Spleen (tissue), 11 donors: ENCODE measurements at regions not wholly inside any gene's neighbourhood (a gene's known extent, or its start where the extent isn't known, plus 50 kb on each side); places are given as distances from the start of the nearest gene placed in this dataset.

Source experiments
- DNase-seq: peaks from one replicate; pipeline ENCODE4 v3.0.0-alpha.2; 2020
- H3K27ac ChIP-seq, 8 donors: fragments of 200-600 bp; sonication (generic) in 7 of 8; 1 replicate in 4 of 8; 2 replicates in 4 of 8; pipeline versions ENCODE4 v1.5.0 to v1.8.0; 2016 to 2021; ENCODE audit warnings: inconsistent platforms in 4 of 8, mild to moderate bottlenecking in 4 of 8, moderate library complexity in 1 of 8
- H3K27me3 ChIP-seq, 7 donors: fragments of 200-600 bp; sonication (generic) in 6 of 7; replicated peaks in 1 of 7; 1 replicate in 4 of 7; 2 replicates in 3 of 7; pipeline versions ENCODE4 v1.5.0 to v1.8.0; 2016 to 2021; ENCODE audit warnings: inconsistent platforms in 3 of 7, mild to moderate bottlenecking in 1 of 7
- H3K36me3 ChIP-seq, 6 donors: fragments of 200-600 bp; sonication (generic) in 5 of 6; 1 replicate in 4 of 6; 2 replicates in 2 of 6; pipeline versions ENCODE4 v1.5.0 to v1.8.0; 2016 to 2021; ENCODE audit warnings: inconsistent platforms in 2 of 6
- H3K4me1 ChIP-seq, 6 donors: fragments of 200-600 bp; sonication (generic) in 5 of 6; 1 replicate in 3 of 6; 2 replicates in 3 of 6; pipeline versions ENCODE4 v1.5.0 to v1.8.0; 2016 to 2021; ENCODE audit warnings: inconsistent platforms in 3 of 6
- H3K4me3 ChIP-seq, 8 donors: fragments of 200-600 bp; sonication (generic) in 7 of 8; 1 replicate in 4 of 8; 2 replicates in 4 of 8; pipeline versions ENCODE4 v1.5.0 to v1.8.0; 2016 to 2021; ENCODE audit warnings: inconsistent platforms in 4 of 8, mild to moderate bottlenecking in 4 of 8, moderate library complexity in 2 of 8
- H3K9me3 ChIP-seq, 8 donors: fragments of 200-600 bp; sonication (generic) in 7 of 8; 1 replicate in 4 of 8; 2 replicates in 4 of 8; pipeline versions ENCODE4 v1.5.0 to v1.8.0; 2016 to 2021; ENCODE audit warnings: inconsistent platforms in 4 of 8
- CTCF ChIP-seq, 11 experiments: fragments of 200-600 bp in 7 of 11; fragments of 450-650 bp in 4 of 11; sonication (generic) in 4 of 11; IDR thresholded peaks in 8 of 11; conservative IDR thresholded peaks in 3 of 11; 1 replicate in 7 of 11; 2 replicates in 4 of 11; pipeline versions ENCODE4 v1.4.0 to v1.8.0; 2016 to 2021; ENCODE audit warnings: antibody characterized with exemption in 11 of 11, inconsistent platforms in 4 of 11, mild to moderate bottlenecking in 1 of 11
- POLR2A ChIP-seq, 3 donors: fragments of 450-650 bp; IDR thresholded peaks; one replicate each; pipeline ENCODE4 v1.5.1; 2017; ENCODE audit warnings: antibody characterized with exemption in 3 of 3, mild to moderate bottlenecking in 1 of 3
- POLR2AphosphoS5 ChIP-seq, 3 donors: sonication (generic); formaldehyde crosslinking; IDR thresholded peaks; one replicate each; pipeline ENCODE4 v1.5.1; 2017; ENCODE audit warnings: antibody characterized with exemption in 3 of 3
- WGBS, 5 donors: extraction: QIAGEN DNeasy Blood & Tissue Kit in 3 of 5; methylation state at CpG; one replicate each; pipeline versions ENCODE4 v1.1.5 to v1.1.7; 2013 to 2018; 5-methylcytosine and 5-hydroxymethylcytosine counted together
- intact Hi-C: fragments of 100-400 bp; cut with DNase I; formaldehyde crosslinking; loops from one replicate; pipeline ENCODE4 v1.15.0; 2023; ENCODE audit warnings: low total_unique reads
- donor health status: healthy with polysubstance abuse.
- donor health status: DM: no; HTN: no; CAD: no; lungs with moderate emphysema.
- donor health status: DM: no; HTN: no; CAD: no.
- donor health status: Bipolar disorder and iron deficiency.
- donor health status: healthy.
- donor health status: DM: no; HTN: no; CAD: no.
- donor health status: DM: yes; HTN: yes; CAD: no.

GRCh38 chr2:18803141-18803939 is 214.0 kb upstream of the NT5C1B start:
- H3K4me3 ChIP-seq, result no peak overlapping the region

GRCh38 chr2:18800240-18800971 is 211.0 kb upstream of the NT5C1B start:
- Histone ChIP-seq H3K27me3 (no peaks in the 10 kb centered on the region), H3K36me3 (no peaks in the 10 kb centered on the region), H3K9me3 (no peaks in the 10 kb centered on the region), H3K27ac (no peak overlapping the region), H3K4me1 (no peaks in the 10 kb centered on the region), H3K4me3 (no peak overlapping the region)
- intact Hi-C loops, result no loop called here
- 81 to 87% (median 83%) methylated on average over 6 of the region's 6 CpGs for WGBS, 5 donors
- no peak for TF ChIP-seq POLR2A (IDR thresholded peaks at IDR 0.05)
- no peak for TF ChIP-seq CTCF (IDR thresholded peaks at IDR 0.05 in 8 of 11, conservative IDR thresholded peaks at IDR 0.05 in 3 of 11)
- TF ChIP-seq POLR2AphosphoS5 (IDR thresholded peaks at IDR 0.05), result no peak
- no peak for DNase-seq

More at GRCh38 chr2:18803141-18803939, 214.0 kb upstream of the NT5C1B start:
- no peaks in the 10 kb centered on the region for H3K36me3 ChIP-seq
- intact Hi-C loops, result no loop called here
- no peak for TF ChIP-seq POLR2A (IDR thresholded peaks at IDR 0.05)
- no peak for TF ChIP-seq POLR2AphosphoS5 (IDR thresholded peaks at IDR 0.05)
- TF ChIP-seq CTCF (IDR thresholded peaks at IDR 0.05 in 8 of 11, conservative IDR thresholded peaks at IDR 0.05 in 3 of 11), result no peak
- H3K27me3 ChIP-seq, result no peaks in the 10 kb centered on the region
- H3K27ac ChIP-seq, result no peak overlapping the region
- H3K4me1 ChIP-seq, result no peaks in the 10 kb centered on the region
- DNase-seq, result no peak
- WGBS, 5 donors, result 85 to 93% (median 87%) methylated on average over 2 of the region's 2 CpGs
- H3K9me3 ChIP-seq, result no peaks in the 10 kb centered on the region

- H3K36me3 ChIP-seq, result no peaks in the 10 kb centered on the region
- no peak for TF ChIP-seq POLR2A (IDR thresholded peaks at IDR 0.05)
- TF ChIP-seq POLR2AphosphoS5 (IDR thresholded peaks at IDR 0.05), result no peak
- no peak for TF ChIP-seq CTCF (IDR thresholded peaks at IDR 0.05 in 8 of 11, conservative IDR thresholded peaks at IDR 0.05 in 3 of 11)
- 85 to 97% (median 95%) methylated on average over 2 of the region's 2 CpGs for WGBS, 5 donors
- H3K4me3 ChIP-seq, result no peak overlapping the region
- H3K27ac ChIP-seq, result no peak overlapping the region
- no peaks in the 10 kb centered on the region for H3K27me3 ChIP-seq
- DNase-seq, result no peak
- H3K4me1 ChIP-seq, result no peaks in the 10 kb centered on the region
- H3K9me3 ChIP-seq, result no peaks in the 10 kb centered on the region
- intact Hi-C loops, result no loop called here
Observed at GRCh38 chr2:18799397-18799796, 210.0 kb upstream of the NT5C1B start.
